ENCODE measurements at regions not wholly inside any gene's neighbourhood (a gene's known extent, or its start where the extent isn't known, plus 50 kb on each side); places are given as distances from the start of the nearest gene placed in this dataset.

GRCh38 chr18:29494371-29494770 is 1317.4 kb upstream of the CDH2 start:
- Histone ChIP-seq H3K27me3 (no peaks in the 10 kb centered on the region), H3K4me3 (no peak overlapping the region), H2AFZ (no peak overlapping the region), H3K4me2 (no peak overlapping the region), H3K27ac (no peak overlapping the region), H3K79me2 (no peaks in the 10 kb centered on the region), H3K36me3 (replicated peaks; ENCODE audit: insufficient read depth, low read depth) (no peaks in the 10 kb centered on the region), H3K4me1 (ENCODE audit: insufficient read depth) (no peaks in the 10 kb centered on the region), H4K20me1 (ENCODE audit: insufficient read depth, poor library complexity, severe bottlenecking) (no peaks in the 10 kb centered on the region), H3K9me3 (ENCODE audit: low read depth) (no peaks in the 10 kb centered on the region), H3K9me2 (replicated peaks; ENCODE audit: insufficient read depth) (no peaks in the 10 kb centered on the region)
- DNase-seq (ENCODE audit: low spot score): no peak
- TF ChIP-seq EZH2 (IDR thresholded peaks at IDR 0.05; ENCODE audit: borderline replicate concordance) (no peak), EZH2phosphoT487 (IDR thresholded peaks at IDR 0.05; ENCODE audit: low read depth, severe bottlenecking, unreplicated experiment) (no peak), CTCF (IDR thresholded peaks at IDR 0.05; ENCODE audit: poor library complexity) (no peak)

- H3K27me3 ChIP-seq: no peaks in the 10 kb centered on the region
- H3K36me3 ChIP-seq (replicated peaks; ENCODE audit: insufficient read depth, low read depth): no peaks in the 10 kb centered on the region
- TF ChIP-seq EZH2 (IDR thresholded peaks at IDR 0.05; ENCODE audit: borderline replicate concordance) (no peak), CTCF (IDR thresholded peaks at IDR 0.05; ENCODE audit: poor library complexity) (no peak), EZH2phosphoT487 (IDR thresholded peaks at IDR 0.05; ENCODE audit: low read depth, severe bottlenecking, unreplicated experiment) (no peak)
- H3K4me3 ChIP-seq: no peak overlapping the region
- no peak overlapping the region for H3K4me2 ChIP-seq
- DNase-seq (ENCODE audit: low spot score): no peak
- no peaks in the 10 kb centered on the region for H3K79me2 ChIP-seq
- H4K20me1 ChIP-seq (ENCODE audit: insufficient read depth, poor library complexity, severe bottlenecking): no peaks in the 10 kb centered on the region
- H3K27ac ChIP-seq: no peak overlapping the region
- H3K9me2 ChIP-seq (replicated peaks; ENCODE audit: insufficient read depth): no peaks in the 10 kb centered on the region
- H3K9me3 ChIP-seq (ENCODE audit: low read depth): no peaks in the 10 kb centered on the region
- 80% methylated on average over 2 of the region's 2 CpGs for WGBS (ENCODE audit: low lambda C conversion rate, missing lambda C conversion rate)
- H2AFZ ChIP-seq: no peak overlapping the region
- no peaks in the 10 kb centered on the region for H3K4me1 ChIP-seq (ENCODE audit: insufficient read depth)
Observed at GRCh38 chr18:29491907-29492306, 1315.0 kb upstream of the CDH2 start.

- Histone ChIP-seq H3K9me3 (ENCODE audit: low read depth) (no peaks in the 10 kb centered on the region), H3K4me1 (ENCODE audit: insufficient read depth) (no peaks in the 10 kb centered on the region), H3K4me2 (no peak overlapping the region), H3K79me2 (no peaks in the 10 kb centered on the region), H3K9me2 (replicated peaks; ENCODE audit: insufficient read depth) (no peaks in the 10 kb centered on the region), H2AFZ (no peak overlapping the region), H4K20me1 (ENCODE audit: insufficient read depth, poor library complexity, severe bottlenecking) (no peaks in the 10 kb centered on the region), H3K4me3 (no peak overlapping the region), H3K36me3 (replicated peaks; ENCODE audit: insufficient read depth, low read depth) (no peaks in the 10 kb centered on the region), H3K27ac (no peak overlapping the region), H3K27me3 (no peaks in the 10 kb centered on the region)
- 81% methylated on average over 2 of the region's 2 CpGs for WGBS (ENCODE audit: low lambda C conversion rate, missing lambda C conversion rate)
- TF ChIP-seq EZH2 (IDR thresholded peaks at IDR 0.05; ENCODE audit: borderline replicate concordance) (no peak), CTCF (IDR thresholded peaks at IDR 0.05; ENCODE audit: poor library complexity) (no peak), EZH2phosphoT487 (IDR thresholded peaks at IDR 0.05; ENCODE audit: low read depth, severe bottlenecking, unreplicated experiment) (no peak)
- DNase-seq (ENCODE audit: low spot score): no peak
Observed at GRCh38 chr18:29488617-29489016, 1311.7 kb upstream of the CDH2 start.

GRCh38 chr18:29465526-29465925 is 1288.6 kb upstream of the CDH2 start:
- Histone ChIP-seq H3K79me2 (no peaks in the 10 kb centered on the region), H3K9me3 (ENCODE audit: low read depth) (no peaks in the 10 kb centered on the region), H3K4me1 (ENCODE audit: insufficient read depth) (no peaks in the 10 kb centered on the region), H3K4me2 (no peak overlapping the region), H4K20me1 (ENCODE audit: insufficient read depth, poor library complexity, severe bottlenecking) (no peaks in the 10 kb centered on the region), H2AFZ (no peak overlapping the region), H3K27ac (no peak overlapping the region), H3K36me3 (replicated peaks; ENCODE audit: insufficient read depth, low read depth) (no peaks in the 10 kb centered on the region), H3K27me3 (no peaks in the 10 kb centered on the region), H3K4me3 (no peak overlapping the region), H3K9me2 (replicated peaks; ENCODE audit: insufficient read depth) (no peaks in the 10 kb centered on the region)
- TF ChIP-seq EZH2 (IDR thresholded peaks at IDR 0.05; ENCODE audit: borderline replicate concordance) (no peak), EZH2phosphoT487 (IDR thresholded peaks at IDR 0.05; ENCODE audit: low read depth, severe bottlenecking, unreplicated experiment) (no peak), CTCF (IDR thresholded peaks at IDR 0.05; ENCODE audit: poor library complexity) (no peak)
- DNase-seq (ENCODE audit: low spot score): no peak

Measured in hepatocyte (in vitro differentiated cells).